Vagina (tissue), 2 donors: ENCODE measurements at regions not wholly inside any gene's neighbourhood (a gene's known extent, or its start where the extent isn't known, plus 50 kb on each side); places are given as distances from the start of the nearest gene placed in this dataset.
"Not testable (repeated sequence)": the region's sequence is repeated elsewhere in the genome, so short reads cannot be mapped to it uniquely, and the experiment has no call there.

Experiments used
- POLR2A ChIP-seq, 2 donors: fragments of 450-650 bp; IDR thresholded peaks; one replicate each; pipeline ENCODE4 v1.6.1; 2017; ENCODE audit warnings: antibody characterized with exemption in 2 of 2, mild to moderate bottlenecking in 2 of 2, moderate library complexity in 2 of 2
- POLR2AphosphoS5 ChIP-seq, 2 donors: sonication (generic); formaldehyde crosslinking; IDR thresholded peaks; one replicate each; pipeline ENCODE4 v1.9.0; 2017; ENCODE audit warnings: antibody characterized with exemption in 2 of 2, mild to moderate bottlenecking in 2 of 2, low read depth in 1 of 2; ENCODE audit not compliant: insufficient read depth in 1 of 2
- TF ChIP-seq, protein P1 (sequence below), 3 experiments: fragments of 450-650 bp in 2 of 3; fragments of 200-600 bp in 1 of 3; sonication (generic) in 1 of 3; IDR thresholded peaks; one replicate each; pipeline ENCODE4 v1.5.1; 2017 to 2019; ENCODE audit warnings: antibody characterized with exemption in 3 of 3, mild to moderate bottlenecking in 2 of 3, moderate library complexity in 2 of 3

DNA sequence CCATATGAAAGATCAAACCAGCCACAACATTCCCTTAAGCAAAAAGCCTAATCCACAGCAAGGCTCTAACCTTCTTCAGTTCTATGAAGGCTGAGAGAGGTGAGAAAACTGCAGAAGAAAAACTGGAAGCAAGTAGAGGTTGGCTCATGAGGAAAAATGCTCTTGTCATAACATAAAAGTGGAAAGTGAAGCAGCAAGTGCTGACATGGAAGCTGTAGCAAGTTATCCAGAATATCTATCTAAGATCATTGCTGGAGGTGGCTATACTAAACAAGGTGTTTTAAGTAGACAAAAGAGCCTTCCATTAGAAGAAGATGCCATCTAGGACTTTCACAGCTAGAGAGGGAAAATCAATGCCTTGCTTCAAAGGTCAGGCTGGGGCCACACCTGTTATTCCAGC is 4756.2 kb upstream of the OR11H1 start:
- TF ChIP-seq, protein P1, sequence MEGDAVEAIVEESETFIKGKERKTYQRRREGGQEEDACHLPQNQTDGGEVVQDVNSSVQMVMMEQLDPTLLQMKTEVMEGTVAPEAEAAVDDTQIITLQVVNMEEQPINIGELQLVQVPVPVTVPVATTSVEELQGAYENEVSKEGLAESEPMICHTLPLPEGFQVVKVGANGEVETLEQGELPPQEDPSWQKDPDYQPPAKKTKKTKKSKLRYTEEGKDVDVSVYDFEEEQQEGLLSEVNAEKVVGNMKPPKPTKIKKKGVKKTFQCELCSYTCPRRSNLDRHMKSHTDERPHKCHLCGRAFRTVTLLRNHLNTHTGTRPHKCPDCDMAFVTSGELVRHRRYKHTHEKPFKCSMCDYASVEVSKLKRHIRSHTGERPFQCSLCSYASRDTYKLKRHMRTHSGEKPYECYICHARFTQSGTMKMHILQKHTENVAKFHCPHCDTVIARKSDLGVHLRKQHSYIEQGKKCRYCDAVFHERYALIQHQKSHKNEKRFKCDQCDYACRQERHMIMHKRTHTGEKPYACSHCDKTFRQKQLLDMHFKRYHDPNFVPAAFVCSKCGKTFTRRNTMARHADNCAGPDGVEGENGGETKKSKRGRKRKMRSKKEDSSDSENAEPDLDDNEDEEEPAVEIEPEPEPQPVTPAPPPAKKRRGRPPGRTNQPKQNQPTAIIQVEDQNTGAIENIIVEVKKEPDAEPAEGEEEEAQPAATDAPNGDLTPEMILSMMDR (IDR thresholded peaks at IDR 0.05), result not testable (repeated sequence)
- TF ChIP-seq POLR2A (IDR thresholded peaks at IDR 0.05); POLR2AphosphoS5 (IDR thresholded peaks at IDR 0.05; ENCODE audit: insufficient read depth in 1 of 2, low read depth in 1 of 2): not testable (repeated sequence)
